ENCODE measurements at regions not wholly inside any gene's neighbourhood (a gene's known extent, or its start where the extent isn't known, plus 50 kb on each side); places are given as distances from the start of the nearest gene placed in this dataset.
"Not testable (repeated sequence)": the region's sequence is repeated elsewhere in the genome, so short reads cannot be mapped to it uniquely, and the experiment has no call there.

DNA sequence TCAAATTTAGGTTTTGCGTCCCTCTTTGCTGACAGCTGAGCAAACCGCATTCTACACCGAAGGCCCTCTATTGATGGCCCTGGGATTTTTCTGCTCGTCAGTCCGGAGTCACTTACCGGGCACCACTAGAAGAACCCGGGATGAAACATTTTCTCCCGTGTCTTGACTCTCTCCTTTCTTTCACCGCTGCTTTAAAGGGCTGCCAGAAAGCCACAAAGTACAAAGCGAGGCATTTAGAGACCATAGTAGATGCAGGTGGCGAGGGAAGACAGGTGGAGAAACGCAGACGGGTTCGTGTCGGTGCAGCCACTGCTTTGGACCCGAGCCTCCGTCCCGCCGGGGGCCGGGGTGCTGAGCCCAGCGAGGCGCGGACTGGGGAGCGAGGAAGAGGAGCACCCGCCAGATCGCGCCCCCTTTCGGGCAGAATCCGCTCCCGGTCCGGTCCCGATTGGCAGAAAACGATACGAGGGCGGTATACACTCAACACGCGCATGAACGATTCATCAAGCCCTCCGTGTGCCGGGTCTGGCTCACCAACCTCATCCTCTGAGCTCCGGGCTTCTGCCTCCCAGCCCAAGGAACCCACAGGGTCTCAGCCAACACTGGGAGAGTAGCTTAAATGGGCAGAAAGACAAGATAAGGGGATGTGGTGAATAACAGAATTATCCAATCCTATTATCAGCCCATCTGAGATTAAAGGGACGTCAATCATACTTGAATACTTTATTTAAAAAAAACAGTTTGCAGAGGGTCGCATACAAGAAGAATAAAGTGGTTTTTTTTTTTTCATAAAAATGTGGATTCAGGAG, 84.9 kb downstream of the TRIM27 start:
- DNase-seq (ENCODE audit: low read depth in 2 of 2), result peak; percentile 38 to 78

DNA sequence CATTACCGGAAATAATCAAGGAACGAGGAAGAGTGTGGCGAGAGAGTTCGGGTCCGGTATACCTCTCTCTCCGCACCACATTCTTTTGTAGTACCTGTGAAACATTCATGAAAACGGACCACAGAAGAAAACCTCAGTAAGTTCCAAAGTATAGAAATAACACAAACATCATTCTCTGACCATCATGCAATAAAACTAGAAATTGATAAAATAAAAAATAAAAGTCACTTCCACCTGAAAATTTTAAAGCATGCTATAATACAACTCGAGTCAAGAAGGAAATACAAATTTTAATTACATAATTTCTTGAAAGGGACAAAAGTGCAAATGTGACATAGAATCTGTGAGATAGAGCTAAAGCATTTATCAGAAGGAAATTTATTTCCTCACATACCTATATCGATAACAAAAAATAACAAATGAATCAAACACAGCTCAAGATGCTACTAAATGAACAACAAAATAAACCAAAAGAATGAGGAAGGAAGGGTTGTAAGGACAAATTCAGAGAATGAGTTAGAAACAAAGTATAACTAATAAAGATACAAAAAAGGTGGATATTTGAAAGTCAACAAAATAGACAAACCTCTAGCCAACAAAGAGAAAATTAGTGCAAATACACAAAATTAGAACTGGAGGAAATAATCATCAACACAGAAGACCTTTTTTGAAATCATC, 84.2 kb downstream of the TRIM27 start:
- no peak for DNase-seq (ENCODE audit: low read depth in 2 of 2)

DNA sequence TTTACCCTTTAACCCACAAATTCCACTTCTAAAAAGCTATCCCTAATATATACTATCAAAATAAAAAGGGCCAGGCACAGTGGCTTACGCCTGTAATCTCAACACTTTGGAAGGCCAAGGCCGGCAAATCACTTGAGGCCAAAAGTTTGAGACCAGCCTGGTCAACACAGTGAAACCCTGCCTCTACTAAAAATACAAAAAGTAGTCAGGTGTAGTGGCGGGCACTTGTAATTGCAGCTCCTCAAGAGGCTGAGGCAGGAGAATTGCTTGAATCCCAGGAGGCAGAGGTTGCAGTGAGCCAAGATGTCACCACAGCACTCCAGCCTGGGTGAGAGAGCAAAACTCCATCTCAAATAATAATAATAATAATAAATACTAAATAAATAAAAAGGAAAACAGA, 82.5 kb downstream of the TRIM27 start:
- no peak for DNase-seq (ENCODE audit: low read depth in 2 of 2)

DNA sequence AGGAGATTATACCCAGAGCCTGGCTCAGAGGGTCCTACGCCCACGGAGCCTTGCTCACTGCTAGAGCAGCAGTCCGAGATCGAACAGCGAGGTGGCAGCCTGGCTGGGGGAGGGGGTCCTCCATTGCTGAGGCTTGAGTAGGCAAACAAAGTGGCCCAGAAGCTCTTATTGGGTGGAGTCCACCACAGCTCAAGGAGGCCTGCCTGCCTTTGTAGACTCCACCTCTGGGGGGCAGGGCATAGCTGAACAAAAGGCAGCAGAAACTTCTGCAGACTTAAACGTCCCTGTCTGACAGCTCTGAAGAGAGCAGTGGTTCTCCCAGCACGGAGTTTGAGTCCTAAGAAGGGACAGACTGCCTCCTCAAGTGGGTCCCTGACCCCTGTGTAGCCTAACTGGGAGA, 75.0 kb downstream of the TRIM27 start:
- not testable (repeated sequence) for DNase-seq (ENCODE audit: low read depth in 2 of 2)
